NCI-H1092 (cell line): ENCODE measurements at regions not wholly inside any gene's neighbourhood (a gene's known extent, or its start where the extent isn't known, plus 50 kb on each side); places are given as distances from the start of the nearest gene placed in this dataset.
A peak's percentile ranks its signal among the peaks of the same experiment; 100 is the strongest.

Experiments used
- DNase-seq: peaks from one replicate; lab custom pipeline; 2025; lab: John Stamatoyannopoulos, UW

DNA sequence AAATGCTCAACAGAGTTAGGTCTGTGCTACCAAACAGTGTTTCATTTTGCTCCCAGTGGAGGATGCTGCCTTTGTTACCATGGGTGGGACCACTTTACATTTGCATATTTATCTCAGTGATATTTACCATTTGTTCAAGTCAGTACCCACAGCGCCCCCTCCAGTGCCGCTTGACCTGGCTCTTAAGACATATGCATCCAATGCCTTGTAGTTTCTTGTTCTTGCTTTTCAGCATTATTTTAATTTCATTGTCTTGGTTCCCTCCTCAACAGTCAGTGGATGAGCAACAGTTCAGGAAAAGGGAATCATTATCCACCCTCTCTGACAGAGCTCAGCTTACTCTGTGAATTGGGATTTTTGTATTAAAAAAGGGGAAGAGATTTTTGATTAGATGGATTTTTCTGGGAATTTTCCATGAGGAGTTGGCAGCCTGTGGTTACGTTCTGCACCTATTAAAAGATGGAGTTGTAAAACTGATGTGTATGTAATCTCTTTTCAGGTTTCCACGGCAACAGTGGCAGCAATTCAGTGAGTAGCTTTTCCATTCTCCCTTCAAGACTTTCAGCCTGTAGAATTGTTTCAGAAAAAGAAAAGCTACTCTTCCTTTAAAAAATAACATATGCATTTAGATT is 240.5 kb upstream of the DAAM1 start:
- DNase-seq = peak; percentile 2

DNA sequence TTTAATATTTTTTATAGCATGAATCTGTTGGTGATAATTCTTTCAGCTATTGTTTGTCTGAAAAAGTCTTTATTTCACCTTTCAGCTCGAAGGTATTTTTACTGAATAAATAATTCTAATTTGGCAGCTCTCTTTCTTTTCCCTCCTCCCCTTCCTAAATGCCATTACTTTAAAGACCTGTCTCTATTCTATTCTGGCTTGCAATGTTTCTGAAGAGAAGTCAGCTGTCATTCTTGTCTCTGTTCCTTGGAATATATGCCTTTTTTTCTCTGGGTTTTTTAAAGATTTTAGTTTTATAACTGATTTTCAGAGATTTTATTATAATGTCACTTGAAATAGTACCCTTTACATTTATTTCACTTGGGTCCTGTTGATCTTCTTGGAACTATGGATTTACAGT is 237.9 kb upstream of the DAAM1 start:
- no peak for DNase-seq

DNA sequence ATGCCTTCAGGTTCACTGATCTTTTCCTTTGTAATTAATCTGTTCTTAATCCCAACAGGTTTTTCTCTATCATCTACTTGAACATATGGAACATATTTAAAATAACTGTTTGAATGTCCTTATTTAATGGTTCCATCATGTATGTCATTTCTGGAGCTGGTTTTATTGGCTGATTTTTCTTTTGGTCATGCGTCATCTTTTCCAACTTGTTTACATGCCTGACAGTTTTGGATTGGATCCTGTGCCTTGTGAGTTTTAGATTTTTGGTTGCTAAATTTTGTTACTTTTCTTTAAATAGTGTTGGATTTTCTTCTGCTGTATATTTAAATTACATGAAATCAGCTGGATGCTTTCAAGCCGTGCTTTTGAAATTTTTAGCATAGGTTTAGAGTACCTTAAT is 237.3 kb upstream of the DAAM1 start:
- no peak for DNase-seq

DNA sequence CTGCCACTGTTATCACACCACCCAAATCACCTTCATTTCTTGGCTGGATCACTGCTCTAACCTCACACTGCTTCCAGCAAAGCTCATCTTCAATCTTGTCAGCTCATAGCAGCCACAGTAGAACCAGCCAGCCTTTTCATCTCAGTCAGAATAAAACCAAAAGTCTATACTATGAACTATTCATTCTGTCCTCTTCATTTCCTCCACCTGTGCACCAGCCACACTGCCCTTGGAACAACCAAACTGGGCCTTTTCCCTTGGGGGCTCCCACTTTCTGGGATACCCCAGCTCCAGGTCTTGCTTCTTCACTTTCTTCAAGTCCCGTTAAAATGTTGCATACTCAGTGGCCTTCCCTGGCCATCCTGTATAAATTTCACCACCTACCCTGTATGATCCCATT is 234.4 kb upstream of the DAAM1 start:
- no peak for DNase-seq

DNA sequence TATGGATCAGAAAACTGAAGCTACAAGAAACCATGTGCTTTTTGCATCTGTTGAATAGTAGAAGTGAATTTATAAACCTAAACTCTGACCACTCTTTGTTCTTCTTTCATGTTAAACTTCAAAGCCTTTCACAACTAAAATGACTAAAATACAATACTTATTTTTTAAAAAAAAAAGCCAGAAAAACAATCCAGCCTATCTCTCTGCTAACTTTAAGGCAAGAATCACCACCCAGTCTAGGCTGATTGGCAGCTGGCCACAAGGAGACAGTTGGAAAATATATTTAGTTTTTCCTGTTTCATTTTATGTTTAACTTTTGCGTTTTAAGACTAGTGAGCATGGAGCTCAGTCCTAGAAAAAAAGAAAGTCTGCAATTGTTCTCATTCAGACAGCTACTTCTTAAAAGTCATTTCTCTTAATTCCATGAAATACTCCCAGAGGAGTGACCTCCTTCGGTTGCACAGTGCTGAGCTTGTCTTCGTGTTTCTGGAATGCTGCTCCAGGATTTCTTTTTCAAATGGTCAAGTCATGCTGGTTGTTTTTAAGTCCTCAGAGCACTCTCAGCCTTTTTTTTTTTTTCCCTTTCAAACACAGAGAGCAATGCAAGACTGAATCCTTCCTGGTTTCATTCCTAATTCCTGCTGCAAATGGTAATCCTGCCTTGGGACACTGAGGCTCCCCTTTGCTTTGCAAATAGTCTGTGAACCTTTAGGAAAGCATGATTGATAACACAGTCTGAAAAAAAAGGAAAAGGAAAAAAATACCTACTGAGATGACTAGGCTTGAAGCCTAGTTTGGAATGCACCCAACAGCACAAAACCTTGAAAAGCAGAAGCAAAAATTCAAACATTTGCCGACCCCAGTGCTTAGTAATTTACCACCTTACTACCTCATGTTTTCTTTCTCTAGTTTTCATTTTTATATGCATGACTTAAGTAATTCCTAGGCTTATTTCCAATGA is 233.3 kb upstream of the DAAM1 start:
- no peak for DNase-seq

DNA sequence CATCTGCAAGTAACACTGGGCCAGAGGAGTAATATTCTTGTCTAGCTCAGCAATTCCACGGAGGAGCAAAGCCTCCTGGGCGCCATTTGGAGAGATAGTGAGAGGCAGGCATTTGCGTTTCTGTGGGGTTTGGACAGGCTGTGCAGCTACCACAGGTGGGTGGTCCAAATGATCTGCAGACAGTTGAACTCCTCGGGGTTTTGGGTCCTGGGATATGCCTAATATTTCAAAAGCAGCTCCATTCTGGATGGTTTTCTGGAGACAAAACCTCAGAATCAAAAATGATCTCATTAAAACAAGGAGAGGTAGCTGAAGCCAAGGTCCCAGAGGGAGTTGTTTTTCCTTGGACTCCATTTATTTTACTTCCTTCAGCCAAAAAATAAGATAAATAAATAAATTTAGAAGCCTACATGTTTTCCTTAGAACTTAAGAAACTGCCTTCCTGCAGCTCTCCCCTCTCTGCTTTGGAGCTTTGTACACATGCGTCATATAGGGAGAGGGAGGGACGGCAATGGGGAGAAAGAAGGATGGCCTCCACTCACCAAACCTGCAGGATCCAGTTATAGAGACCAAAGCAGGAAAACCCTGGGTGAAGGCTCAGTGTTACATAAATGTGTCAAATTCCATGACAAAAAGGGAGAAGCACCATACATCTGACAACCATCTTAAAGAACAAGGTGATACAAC is 227.3 kb upstream of the DAAM1 start:
- DNase-seq = no peak

DNA sequence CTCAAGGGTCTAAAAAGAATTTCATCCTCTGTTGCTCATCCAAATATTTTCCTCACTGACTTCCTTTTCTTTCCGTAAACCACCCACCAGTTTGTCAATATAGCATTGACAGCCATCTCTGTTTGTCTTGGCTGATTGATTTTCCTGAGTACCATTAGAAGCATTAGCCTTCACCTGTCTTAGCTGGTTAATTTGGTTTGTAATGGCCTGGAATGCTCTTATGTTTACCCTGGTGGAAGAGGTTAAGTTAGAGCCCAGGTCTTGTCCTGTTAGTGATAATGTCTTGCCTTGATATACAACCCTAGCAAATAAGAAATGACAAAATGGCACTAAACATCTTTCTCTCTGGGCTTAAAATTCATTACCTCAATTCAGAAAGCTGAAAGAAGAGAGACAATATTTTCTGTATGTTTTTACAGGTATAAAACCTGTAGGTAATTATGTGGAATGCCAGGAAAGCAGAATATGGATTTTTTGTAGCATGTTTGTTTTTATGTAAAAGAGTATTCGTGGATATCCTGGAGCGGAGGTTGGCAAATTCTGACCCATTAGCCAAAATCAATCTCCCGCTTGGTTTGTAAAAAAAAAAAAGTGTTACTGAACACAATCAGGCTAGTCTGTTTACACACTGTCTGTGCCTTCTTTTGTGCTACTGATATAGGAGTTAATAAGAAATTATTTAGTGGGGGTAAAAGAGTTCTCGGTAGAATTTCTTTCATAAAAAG is 224.4 kb upstream of the DAAM1 start:
- DNase-seq = no peak

DNA sequence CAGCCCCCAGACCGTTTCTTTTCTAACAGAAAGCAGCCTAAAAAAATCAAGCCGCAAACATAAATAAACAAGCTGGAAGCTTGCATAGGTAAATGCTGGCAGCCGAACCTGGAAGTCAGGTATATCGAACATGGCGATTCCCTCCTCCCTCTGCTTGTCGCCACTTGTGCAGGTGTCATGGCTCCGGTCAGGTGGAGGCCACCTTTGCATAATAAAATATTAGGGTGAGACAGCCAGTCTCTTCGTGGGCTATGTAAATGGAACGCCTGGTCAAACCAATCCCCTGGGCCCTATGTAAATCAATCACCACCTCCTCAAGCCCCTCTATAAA is 223.9 kb upstream of the DAAM1 start:
- no peak for DNase-seq

DNA sequence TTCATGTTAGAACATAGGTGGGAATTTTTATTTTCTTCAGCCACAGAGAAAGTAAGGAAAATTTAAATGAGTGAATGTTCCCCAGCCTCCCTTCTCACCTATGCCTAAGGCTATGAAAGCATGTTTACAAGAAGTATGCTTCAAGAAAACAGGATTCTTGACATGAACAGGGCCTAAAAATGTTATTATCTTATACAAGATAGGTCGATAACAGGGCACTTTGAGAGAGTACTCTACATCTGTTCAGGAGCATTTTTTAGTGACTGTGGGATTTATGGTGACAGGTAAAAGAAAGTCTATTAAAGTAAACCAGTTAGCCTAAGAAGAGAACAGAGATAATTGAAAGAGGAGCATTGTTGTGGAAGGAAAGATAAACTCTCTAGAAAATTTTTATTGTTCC is 222.9 kb upstream of the DAAM1 start:
- DNase-seq = no peak

DNA sequence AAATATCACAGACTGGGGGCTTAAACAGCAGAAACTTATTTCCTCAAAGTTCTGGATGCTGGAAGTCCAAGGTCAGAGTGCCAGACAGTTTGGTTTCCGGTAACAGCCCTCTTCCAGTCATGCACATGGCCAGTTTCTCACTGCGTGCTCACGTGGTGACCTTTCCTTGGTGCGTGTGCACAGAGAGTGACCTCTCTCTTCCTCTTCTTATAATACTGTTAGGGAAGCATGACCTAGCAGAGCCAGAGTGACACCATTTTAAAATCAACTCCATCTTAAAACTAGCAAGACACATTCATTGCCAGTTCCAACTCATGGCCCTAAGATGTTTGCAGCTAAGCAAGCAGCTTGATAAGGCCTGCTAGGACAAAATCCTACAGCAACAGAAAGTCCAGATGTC is 221.5 kb upstream of the DAAM1 start:
- no peak for DNase-seq

DNA sequence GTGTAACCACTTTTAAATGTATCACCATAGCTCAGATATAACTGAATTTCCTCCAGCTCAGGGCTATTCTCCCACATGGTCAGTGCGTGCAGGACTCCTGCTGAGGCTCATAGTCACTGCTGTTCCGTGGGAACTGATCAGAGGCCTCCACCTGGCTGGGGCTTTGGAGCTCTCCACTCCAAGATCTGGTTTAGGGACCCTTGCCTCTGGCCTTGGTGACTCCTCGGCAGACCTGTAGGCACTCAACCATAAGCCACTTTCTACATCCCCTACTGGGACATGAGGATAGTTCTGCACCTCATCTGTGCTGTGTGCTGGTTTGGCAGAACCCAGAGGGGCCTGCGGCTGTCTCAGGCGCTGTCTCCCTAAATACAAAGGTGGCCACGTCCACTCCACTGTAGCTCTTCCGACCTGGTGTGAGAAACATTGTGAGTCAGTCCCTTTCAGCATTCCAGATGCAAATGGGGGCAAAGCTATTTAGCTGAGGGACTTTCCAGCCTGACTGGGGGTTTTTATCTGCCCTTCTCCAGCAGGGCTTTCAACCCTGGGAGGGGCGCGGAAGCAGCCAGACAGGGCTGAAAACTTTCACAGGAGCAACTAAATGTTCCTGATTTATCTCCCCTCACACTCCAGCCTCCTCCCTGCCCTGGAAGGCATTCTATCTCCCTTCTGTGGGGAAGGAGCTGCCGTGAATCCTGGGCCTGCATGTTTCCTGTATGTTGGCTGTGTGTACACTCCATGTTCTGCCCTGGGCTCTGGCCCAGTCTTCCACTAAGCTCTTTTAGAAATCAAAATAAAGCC is 218.3 kb upstream of the DAAM1 start:
- DNase-seq = no peak

DNA sequence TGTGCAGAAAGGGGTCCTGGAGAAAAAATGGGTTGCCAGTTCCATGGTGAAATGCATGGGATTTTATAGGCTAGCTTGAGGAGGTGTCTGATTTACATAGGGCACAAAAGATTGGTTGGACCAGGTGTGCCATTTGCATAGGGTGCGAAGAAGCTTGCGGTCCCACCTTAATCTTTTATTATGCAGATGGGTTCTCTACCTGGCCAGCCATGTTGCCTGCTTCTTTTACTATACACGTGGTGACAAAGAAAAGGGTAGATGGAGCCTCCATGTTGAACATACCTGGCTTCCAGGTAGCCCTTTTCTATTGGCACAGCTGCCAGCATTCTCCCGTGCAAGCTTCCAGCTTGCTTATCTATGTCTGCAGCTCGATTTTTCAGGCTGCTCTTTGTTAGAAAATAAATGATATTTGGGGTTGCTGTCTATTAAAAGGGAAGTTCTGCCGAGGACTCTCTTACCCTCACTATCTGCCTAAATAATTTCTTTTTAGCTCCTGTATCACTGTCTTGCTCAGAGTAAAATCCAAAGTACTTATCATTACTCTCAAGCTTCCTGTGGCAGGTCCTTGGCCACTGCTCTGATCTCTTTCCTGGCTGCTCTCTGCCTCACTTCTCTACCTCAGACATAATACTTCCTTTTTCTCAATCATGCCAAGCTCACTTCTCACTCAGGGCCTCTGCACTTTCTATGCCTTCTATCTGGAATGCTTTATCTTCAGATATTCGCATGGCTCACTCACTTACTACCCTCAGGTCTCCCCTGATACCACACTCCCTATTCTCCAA is 216.0 kb upstream of the DAAM1 start:
- DNase-seq = no peak

DNA sequence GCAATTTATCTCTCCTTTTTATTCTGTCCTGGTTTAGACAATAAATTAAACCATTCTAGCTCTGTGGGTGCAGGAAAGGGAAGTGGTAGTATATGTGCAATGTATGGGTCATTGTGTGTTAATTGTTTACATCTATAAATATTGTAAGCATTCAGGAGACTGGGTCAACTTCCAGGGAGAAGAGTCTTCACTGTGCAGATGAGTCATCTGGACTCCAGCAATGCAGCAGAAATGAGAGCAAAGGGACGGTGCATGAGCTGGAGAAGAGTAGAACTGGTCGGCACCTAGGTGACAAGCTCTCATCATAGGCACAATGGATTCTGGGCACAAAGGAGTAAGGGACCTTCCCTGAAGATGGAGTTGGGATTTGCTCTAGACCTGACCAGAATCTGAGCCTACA is 211.1 kb upstream of the DAAM1 start:
- no peak for DNase-seq

DNA sequence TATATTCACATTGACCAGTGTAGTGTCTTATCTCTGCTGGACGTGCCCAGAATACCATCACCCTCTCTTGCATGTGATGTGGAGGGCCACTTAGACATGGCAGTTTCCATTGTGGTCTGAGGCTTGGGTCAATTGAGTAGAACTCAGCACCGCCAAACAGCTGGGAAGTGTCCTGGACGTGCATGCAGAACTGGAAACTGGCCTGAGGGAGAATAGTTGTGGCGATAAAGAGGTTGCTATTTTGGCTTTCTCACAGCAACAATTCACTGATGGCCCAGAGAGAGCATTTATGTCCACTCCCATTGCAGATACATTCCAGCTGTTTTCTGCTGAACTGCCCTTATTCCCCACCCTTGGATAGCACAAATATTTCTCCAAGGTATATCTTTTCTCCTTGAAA is 210.1 kb upstream of the DAAM1 start:
- DNase-seq = no peak

DNA sequence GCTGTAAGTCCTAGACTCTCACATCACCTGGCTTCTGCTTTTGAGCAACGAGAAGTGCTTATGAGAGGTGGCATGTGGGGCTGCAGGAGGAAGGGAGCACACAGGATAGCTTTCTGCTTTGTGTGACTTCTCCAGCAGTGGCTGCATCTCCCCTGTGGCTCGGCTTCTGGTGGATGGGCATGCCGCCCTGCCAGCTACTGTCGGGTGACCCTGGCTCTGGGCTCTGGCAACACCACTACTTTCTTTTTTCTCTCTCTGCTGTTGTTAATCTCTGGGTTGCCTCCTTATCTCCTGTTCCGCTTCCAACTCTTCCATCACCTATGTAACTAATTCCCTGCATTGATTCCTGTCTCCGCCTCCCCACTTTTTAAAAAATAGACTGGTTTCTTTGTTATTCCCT is 209.1 kb upstream of the DAAM1 start:
- no peak for DNase-seq

DNA sequence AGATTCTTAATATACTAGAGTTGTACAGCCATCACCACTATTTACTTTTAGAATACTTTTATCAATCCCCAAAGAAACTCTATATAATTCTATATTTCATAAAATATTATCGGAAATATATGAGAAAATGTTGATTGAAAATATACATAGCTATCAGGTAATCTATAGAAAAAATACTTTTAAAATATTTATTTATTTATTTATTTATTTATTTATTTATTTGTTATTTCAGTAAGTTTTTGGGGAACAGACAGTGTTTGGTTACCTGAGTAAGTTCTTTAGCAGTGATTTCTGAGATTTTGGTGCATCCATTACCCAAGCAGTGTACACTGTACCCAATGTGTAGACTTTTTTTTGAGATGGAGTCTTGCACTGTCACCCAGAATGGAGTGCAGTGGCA is 206.6 kb upstream of the DAAM1 start:
- no peak for DNase-seq

DNA sequence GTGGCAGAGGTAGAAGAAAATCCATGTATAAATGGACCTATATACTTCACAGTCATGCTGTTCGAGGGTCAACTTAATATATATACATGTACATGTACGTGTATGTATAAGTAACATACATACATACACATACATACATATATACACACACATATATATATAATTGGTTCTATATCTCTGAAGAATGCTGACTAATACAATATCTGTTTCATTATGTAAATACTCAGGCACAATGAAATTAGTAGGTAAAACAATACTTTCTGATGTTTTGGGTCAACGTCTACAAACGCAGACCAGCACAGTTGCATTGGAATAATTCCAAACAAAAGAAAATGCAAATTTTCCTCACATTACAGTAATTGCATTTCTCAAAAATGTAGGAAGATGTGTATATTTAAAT is 202.7 kb upstream of the DAAM1 start:
- no peak for DNase-seq

DNA sequence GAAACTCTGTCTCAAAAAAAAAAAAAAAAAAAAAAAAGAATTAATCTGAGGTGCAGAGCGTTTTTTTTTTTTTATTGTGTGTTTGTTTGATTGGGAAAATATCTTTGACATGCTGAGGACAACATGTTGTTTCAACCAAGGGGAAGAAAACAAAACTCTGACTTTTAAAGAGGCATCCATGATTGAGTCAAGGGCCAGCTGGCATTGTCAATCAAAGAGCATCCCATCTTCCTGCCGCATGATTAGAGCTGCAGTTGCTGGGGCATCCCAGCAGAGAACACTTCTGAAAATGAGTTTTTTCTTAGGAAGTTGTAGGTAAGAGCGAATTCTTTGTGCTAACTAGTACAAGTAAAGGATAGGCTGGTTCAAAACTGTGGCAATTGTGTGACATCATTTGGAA is 200.9 kb upstream of the DAAM1 start:
- no peak for DNase-seq

DNA sequence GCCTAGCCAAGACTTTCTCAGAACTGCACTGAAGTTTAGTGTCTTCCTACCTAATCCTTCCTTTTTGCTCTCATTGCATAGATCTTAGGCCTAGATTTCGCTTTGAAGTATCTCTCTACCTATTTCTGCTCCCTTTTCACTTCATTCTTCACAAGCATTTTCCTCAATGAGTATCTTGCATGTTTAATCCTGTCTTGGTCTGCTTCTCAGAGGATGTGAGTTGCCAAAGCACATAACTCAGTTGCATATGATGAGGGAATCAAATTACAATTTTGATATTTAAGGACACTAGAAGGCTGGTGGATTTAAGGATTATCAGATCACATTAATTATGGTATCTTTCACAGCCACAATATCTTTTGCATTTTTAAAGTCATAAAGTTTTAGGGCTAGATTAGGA is 195.5 kb upstream of the DAAM1 start:
- no peak for DNase-seq

DNA sequence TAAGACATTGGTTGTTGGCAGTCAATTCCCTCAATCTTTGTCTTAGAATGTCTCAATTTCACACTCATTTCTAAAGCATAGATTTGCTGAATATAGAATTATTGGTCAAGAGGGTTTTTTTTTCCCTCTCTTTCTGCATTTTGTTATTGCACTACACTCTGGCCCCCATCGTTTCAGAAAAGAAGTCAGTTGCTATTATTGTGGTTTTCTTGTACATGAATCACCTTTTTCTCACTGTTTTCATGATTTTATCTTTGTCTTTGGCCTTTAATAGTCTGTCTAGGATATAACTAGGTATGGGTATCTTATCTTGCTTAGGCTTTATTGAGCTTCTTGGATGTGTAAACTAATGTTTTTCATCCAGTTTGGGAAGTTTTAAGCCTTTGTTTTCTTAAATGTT is 194.3 kb upstream of the DAAM1 start:
- no peak for DNase-seq

DNA sequence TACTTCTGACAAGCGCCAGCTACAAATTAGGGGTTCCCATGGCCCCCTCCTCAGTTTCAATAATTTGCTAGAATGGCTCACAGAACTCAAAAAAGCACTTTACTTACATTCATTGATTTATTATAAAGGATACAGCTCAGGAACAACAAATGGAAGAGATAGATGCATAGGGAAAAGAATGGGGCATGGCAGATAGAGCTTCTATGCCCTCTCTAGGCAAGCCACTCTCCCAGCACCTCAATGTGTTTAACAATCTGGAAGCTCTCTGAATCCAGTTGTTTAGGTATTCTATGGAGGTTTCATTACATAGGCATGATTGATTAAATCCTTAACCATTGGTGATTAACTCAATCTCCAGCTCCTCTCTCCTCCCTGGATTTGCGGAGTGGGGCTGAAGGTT is 184.5 kb upstream of the DAAM1 start:
- no peak for DNase-seq
